ENCODE measurements at regions not wholly inside any gene's neighbourhood (a gene's known extent, or its start where the extent isn't known, plus 50 kb on each side); places are given as distances from the start of the nearest gene placed in this dataset.

GRCh38 chr15:36449662-36450145 is 129.7 kb upstream of the CDIN1 start:
- TF ChIP-seq, protein P1, sequence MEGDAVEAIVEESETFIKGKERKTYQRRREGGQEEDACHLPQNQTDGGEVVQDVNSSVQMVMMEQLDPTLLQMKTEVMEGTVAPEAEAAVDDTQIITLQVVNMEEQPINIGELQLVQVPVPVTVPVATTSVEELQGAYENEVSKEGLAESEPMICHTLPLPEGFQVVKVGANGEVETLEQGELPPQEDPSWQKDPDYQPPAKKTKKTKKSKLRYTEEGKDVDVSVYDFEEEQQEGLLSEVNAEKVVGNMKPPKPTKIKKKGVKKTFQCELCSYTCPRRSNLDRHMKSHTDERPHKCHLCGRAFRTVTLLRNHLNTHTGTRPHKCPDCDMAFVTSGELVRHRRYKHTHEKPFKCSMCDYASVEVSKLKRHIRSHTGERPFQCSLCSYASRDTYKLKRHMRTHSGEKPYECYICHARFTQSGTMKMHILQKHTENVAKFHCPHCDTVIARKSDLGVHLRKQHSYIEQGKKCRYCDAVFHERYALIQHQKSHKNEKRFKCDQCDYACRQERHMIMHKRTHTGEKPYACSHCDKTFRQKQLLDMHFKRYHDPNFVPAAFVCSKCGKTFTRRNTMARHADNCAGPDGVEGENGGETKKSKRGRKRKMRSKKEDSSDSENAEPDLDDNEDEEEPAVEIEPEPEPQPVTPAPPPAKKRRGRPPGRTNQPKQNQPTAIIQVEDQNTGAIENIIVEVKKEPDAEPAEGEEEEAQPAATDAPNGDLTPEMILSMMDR (IDR thresholded peaks at IDR 0.05): no peak
- TF ChIP-seq EP300 (IDR thresholded peaks at IDR 0.05): no peak

Data from tibial nerve (tissue), 4 donors.